ENCODE measurements at regions not wholly inside any gene's neighbourhood (a gene's known extent, or its start where the extent isn't known, plus 50 kb on each side); places are given as distances from the start of the nearest gene placed in this dataset.

DNA sequence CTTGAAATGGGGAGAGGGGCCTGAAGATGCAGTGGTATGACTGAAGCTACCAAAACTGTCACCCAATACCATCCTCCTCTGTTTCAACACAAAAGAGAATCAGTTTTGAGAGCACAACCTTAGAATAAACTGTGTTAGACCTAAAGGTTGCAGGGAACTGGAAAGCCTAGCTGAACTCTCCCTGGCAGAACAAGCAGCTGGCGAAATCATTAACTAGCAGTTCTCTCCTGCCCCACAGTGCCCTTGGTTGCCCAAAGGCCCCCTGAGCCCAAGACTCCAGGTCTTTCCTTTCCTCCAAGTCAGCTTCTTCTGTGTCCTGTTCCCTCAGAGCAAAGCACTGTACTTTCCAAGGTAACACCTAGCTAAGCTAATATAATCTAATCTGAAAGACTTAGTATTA is 135.4 kb upstream of the SLC30A5 start:
- DNase-seq, result no peak

DNA sequence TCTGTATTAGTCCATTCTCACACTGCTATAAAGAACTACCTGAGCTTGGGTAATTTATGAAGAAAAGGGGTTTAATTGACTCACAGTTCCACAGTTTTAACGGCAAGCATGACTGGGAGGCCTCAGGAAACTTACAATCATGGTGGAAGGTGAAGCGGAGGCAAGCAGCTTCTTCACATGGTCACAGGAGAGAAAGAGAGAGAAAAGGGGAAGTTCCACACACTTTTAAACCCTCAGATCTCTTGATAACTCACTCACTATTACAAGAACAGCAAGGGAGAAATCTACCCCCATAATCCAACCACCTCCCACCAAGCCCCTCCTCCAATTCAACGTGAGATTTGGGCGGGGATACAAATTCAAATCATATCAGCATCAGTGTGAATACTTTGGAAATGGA is 133.4 kb upstream of the SLC30A5 start:
- peak; percentile 75 for DNase-seq

DNA sequence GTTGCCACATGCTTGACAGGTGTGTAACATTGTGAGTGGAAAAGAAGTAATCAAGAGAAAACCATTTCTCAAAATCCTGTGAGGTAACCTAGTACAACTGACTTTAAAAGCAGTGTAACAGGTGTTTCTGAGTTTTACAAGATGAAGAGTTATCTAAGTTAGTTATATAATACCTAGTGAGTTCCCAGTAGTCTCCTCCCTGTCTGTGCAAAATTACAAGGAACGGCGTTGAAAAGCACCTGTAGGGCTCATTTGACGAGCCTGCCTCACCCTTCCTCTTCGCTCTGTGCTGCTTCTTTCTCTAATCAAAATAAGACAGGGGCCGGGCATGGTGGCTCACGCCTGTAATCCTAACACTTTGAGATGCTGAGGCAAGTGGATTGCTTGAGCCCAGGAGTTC is 132.9 kb upstream of the SLC30A5 start:
- DNase-seq, result no peak

DNA sequence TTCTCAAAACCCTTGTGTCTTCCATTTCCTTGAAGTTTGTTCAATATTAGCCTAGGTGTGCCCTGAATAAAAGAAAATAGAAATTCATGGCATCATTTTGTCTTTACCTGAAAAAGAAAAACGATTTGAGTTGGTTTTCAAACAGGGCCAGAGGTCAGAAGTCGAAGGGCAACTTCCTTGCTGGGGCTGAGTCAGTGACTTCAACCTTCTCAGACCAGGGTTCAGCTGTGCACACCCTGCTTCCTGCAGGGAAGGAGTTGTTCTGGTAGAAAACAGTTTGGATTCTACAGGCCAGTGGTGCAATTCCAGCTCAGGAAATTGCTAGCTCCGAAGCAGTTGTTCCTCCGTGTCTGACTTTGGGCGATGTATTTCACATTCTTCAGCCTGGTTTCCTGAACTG is 132.1 kb upstream of the SLC30A5 start:
- no peak for DNase-seq

DNA sequence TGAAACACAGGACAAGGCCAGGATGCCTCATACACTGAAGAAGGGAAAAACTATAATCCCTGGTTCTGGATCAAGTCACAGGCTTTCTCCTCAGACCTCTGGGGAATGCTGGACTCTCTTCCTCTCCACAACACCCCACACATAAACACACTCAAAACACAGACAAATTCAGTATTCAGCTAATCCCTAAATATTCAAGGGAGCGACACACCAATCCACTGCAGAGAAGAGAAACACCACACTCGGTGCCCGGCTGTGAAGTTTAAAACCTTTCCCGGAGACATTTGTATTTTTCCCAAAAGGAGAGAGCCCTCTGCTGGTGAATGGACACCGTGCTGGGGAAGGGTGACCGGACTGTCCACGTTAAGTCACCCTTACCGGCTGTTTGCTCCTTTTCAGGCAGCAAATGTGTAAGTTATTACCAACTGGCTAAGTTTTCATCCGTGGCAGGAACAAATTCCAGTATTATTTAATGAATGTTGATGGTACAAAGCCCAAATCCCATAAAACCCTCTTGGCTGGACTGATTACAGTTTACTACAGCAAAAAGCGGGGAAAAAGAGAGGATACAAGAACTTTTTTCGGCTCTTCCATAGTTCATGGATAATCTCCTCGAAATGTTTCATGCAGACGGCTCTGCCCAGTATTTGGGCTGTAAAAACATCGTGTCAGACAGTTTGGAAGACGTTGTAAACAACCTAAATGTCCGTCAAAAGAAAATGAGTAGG is 130.9 kb upstream of the SLC30A5 start:
- DNase-seq, result peak; percentile 62

DNA sequence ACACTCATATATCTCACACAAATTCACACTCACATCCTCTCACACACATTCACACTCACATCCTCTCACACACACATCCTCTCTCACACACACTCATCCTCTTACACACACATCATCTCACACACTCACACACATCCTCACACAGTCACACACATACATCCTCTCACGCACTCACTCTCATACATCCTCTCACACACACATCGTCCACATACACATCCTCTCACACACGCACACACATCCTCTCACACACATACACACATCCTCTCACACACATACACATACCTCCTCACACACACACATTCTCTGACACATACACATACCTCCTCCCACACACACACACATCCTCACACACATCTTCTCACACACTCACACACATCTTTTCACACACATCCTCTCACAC is 129.1 kb upstream of the SLC30A5 start:
- no peak for DNase-seq

DNA sequence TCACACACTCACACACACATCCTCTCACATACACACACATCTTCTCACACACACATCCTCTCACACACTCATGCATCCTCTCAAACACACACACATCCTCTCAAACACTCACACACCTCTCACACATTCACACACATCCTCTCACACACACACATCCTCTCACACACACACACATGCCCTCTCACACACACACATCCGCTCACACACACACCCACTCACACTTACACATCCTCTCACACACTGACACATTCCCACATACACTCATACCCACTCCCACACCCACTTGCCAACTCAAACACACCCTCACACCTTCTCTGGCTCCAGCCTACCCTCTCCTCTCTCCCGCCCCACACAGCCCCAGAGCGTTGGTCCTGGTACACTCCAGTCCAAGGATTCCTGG is 127.9 kb upstream of the SLC30A5 start:
- no peak for DNase-seq

DNA sequence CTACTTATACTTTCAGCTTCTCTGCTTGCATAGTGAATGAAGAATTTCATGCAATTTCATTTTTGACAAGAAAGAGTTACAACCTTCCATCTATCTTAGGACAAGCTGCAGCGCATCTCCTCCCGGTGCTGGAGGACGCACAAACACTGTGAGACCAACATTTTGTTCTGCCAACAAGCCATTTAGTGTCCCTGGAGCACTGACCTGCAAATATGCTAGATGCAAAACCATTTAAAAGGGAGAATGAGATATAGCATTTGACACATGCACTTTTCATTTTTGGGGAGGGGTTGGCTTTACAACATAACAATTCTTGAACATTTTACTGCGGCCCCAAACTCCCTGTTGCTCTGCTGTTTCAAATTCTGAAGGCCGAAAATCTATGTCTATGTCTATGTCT is 127.2 kb upstream of the SLC30A5 start:
- no peak for DNase-seq

DNA sequence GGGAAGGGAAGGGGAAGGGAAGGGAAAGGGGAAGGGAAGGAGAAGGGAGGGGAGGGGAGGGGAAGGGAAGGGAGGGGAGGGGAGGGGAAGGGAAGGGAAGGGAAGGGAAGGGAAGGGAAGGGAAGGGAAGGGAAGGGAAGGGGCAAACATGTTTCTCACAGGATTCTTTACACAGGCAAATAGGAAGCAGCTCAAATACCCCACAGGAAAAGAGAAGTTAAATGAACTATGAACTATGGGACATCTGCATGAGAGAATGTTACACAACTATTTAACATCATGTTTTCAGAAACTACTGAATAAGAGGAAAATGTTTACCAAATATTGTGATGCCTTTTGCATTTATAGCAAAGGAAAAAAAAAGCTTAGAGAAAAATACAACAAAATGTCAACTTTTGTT is 125.4 kb upstream of the SLC30A5 start:
- peak; percentile 33 for DNase-seq

DNA sequence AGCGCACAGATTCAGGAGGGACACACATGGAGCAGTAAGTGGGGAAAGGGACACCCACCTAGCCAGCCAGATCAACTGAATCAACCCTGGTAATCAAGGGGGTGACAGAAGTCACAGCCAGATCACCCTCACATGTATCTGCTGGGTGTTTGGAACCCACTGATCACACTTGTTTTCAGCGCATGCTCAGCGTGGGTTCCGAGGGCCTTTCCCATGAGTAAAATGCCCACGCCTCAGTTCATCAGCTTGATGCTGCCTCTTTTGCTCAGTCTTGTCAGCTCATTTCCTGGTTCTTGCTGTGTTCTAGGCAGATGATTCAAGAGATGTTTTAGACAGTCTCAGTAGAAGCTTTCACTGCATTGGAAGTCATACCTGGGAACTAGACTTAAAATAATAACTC is 123.2 kb upstream of the SLC30A5 start:
- no peak for DNase-seq

DNA sequence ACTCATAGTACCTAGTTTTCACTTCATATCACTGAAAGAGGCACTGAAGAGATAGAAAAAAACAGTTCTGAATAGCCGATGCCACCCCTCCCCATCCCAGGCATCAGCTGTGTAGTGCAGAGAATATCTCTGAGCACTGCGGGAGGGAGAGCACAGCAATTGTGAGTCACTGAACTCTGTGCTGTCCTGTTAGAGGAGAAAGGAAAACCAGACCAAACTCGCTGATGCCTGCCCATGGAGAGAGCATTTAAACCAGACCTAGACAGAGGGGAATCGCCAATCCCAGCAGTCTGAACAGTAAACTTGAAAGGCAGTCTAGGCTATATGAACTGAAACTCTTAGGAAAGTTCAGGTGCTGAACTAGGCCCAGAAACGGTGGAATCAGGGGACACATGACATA is 120.1 kb upstream of the SLC30A5 start:
- DNase-seq, result no peak

DNA sequence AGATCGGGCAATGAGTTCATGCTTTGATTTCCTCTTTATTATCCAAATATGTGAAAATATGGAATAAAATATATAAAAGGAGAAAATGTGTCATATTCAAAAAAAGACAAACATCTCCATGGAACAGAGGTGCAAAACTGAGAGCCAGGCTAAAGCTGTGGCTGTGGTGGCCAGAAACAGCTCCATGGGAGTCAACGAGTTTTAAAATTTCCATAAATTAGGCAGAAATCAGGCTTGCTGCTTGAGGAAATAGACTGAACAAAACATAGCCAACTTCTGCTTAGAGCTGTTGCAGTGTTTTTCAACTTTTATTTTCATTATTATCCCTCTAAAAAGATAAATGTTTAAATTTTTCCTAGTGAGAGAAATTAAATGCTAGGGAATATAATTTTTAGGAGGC is 110.8 kb upstream of the SLC30A5 start:
- DNase-seq, result no peak

DNA sequence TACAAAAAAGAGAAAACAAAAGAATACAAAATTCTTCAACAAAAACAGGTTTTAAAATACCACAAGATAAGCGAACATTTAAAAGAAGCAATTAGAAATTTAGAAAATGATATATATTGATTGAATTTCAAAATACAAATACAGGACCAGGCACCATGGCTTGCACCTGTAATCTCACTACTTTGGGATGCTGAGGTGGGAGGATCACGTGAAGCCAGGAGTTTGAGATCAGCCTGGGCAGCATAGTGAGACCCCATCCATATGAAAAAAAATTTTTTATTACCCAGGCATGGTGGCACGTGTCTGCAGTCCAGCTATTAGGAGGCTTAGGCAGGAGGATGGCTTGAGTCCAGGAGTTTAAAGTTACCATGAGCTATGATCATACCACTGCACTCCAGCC is 109.9 kb upstream of the SLC30A5 start:
- no peak for DNase-seq

DNA sequence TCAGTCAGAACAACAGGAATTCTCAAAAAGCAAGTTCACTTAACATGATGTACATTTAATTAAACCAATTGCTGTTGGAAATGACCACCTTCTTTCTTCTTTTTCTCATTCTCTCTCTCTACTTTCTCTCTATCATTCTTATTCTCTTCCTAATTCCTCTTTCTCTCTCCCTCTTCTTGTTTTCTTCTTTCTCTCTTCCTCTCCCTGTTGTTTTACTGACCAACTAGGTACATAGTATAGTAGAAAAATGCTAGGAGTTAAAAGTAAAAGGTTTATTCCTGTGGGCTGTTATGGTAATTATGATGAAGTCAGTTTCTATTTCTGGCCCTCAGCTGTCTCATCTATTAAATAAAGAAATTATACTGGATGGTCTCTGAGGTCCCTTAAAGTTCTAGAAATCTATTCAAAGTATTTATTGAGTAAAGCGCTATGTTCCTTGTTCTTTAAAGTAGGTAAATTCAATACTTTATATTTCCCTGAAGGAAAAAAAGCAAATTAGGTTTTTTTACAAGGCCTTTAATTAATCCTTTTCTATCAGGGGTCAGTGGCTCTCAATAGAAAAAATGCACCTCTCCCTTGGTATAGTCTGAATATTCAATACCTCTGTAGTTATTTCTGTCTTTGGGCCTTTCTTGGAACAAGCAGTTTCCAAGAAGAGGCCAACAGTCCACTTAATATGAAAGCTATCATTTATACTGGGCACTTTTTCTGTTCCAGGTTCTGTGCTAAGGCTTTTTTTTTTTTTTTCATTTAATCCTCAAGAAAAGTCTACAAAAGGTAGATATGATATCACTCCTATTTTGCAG is 102.3 kb upstream of the SLC30A5 start:
- no peak for DNase-seq

DNA sequence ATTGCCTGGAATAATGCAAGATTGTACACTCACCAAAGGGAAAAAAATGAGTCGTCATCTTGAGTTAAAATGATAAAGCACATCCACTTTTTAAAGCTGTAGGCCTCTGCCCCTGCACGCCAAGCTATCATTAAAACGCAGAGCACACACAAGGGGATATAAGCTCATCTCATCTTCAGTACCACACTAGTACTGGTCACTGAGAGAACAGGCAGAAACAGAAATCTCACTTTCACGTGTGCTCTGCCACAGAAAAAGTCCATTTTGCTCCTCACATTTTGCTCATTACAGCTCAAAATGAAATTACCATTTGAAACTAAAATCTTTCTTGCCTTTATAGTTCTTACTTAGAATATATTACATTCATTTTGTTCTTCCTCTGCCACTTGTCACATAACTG is 99.2 kb upstream of the SLC30A5 start:
- DNase-seq, result peak; percentile 6

DNA sequence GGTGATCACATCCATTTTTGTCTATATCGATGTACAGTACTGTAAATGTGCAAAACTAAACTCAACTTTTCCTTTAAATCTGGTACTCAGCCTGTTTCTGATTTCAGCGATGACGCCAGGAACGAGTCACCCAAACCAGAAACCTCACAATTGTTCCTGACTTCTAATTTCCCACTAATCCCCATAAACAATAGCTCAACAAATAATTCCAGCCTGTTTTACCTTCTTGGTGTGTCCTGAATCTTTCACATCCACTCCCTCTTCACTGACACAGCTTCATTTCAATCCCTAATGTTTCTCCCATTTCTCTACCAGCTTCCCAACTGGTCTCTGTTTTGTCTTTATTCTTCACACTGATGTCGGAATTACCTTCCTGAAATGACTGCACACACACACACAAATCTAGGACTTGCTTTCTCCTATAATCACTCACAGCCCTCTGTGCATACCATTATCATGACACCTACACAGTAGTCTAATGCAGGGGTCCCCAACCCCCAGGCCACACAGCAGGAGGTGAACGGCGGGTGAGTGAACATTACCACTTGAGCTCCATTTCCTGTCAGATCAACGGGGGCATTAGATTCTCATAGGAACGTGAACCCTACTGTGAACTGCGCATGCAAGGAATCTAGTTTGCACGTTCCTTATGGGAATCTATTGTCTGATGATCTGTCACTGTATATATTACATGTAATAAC is 97.8 kb upstream of the SLC30A5 start:
- no peak for DNase-seq

DNA sequence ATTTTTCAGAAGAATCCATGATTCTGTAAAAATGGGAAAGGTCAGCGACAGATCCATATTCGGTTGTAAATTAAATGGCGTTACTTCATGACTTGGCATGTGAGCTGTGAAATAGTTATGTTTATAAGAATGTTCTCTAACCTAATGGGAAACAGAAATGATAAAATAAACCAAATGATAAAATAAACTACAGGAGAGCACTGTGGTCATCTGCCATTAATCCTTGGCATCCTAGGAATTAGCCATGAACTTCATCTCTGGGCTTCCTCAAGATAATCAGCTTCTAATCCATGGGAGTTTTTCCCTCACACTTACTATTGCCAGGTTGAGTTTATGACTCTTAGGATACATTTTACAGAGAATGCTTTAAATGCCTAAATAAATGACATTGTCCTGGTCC is 94.6 kb upstream of the SLC30A5 start:
- no peak for DNase-seq

DNA sequence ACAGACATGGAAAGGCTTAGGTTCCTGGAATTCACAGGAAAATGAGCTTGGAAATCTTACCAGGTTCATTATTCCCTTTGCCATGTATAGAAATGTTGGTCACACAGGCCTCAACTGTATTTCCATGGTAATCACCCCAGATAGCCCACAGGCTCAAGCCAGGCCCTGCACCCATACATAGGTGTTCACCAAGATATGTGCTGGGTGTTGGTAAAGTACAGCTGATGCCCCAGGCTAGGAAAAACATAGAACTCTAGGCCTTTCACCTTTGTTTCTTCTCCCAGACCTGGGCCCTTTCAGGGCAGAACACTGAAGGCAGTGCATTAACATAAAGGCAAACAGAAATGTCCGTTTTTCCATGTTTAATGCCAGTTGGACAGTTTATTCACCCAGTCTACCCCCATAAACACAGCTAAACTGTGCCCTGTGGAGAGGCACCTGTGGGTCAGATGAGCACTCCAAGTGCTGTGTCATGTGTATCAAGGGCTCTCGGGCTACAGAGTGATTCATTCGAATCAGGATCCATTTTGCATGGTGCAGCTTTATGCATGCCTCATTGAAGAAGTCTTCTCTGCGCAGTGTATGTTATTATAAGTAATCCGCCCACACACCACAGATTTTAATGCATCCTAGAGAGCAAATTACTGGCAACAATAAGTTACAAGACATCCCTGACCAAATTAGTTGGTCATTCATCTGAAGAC is 93.4 kb upstream of the SLC30A5 start:
- DNase-seq, result no peak

DNA sequence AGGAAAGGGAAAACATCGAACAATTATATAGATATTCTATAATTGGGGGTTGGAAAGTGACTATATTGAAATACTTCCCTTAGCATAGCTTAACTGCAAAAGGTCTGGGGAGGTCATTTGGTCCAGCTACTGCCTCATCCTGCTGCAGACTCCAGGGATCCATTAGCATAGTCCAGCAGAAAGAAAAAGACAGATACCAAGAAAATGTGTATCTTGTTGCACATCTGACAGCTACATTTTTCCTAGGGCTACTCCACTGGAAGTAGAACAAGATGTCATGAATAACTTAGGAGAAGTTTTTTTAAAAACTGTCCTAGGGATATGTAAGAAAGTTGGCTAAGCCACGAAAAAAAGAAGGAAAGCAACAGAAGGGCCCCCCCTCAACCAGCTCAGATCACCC is 92.9 kb upstream of the SLC30A5 start:
- no peak for DNase-seq

DNA sequence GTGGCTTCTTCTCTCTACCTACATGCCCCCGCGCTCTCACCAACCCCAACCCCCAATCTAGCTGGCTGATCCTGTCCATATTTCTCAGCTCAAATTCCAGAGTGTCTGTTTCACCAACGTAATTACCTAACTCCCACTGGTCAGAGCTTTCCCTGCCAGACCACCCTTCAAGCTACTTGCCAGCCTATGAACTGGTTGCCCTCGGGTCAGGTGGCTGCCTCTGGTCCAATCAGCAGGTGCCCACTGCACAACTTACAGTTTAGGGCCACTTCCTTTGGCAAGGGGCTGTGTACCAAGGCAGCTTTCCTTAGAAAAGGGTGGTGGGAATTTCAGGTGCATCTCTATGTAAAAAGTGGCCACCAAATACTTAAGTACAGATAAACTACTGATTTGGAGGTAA is 92.2 kb upstream of the SLC30A5 start:
- DNase-seq, result no peak

DNA sequence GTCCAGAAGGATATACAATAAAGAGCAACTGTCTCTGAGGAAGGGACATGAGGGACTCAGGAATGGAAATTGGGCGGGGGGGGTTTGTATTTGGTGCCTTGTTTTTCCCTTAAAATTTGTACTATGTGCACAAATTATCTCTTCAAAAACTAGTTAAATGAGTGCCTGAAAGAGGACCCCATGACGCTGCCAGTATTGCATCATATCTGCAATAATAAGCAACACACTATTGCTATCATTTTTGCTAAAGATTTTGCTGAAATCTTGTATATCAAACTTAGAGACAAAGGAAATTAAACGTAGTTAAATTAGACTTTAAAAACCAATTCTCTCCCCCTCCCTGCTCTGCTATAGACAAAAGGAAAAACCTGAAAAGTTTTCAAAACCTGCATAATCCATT is 89.7 kb upstream of the SLC30A5 start:
- no peak for DNase-seq

DNA sequence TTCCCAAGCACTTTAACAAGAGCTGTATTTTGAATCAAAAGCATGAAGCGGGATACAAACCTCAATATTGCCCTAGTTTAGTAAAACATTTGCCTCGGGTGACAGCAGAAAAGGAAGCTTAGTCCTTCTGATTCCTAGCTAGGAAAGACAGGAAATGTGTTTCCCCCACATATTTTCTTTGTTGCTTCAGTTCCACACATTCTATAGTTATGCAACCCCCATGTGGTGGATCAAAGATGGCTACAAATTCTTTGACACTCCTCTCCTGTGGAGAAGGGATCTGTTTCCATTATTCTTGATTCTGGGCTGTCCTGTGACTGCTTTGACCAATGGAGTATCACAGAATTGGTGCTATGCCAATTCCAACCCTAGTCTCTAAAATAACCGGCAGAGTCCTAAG is 89.1 kb upstream of the SLC30A5 start:
- DNase-seq, result no peak

DNA sequence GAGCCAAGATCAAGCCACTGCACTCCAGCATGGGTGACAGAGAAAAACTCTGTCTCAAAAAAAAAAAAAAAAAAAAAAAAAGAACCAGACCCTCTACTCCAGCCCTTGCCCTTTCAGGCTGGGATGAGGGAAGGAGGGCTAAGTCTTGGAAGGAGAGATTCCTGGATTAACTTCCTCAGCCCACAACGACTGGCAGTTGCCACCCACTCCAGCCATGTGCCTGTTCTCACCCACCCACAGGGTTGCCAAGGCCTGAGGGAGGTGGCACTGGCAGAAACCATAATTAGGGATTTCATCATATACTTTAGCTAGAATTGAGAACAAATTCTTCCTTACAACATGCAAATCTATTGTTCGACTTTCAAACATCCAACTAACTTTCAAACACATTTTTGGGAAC is 87.8 kb upstream of the SLC30A5 start:
- DNase-seq, result no peak

DNA sequence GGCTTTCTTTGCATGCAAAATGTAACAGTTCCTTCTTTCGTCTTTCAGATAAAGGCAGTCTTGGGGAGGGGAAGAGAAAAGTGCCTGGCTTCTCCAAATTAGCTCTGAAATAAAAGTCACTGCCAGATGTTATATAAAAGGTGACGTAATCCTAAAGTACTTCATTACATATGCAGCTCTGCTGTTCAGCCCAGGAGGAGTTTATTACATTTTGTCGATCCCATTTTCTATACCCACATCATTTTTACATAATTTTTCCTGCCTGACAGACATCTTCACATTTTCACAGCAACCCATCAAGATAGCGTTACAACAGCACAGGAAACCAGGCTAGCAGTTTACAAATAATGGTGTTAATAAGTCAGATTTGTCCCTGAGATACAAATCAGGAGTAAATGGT is 86.7 kb upstream of the SLC30A5 start:
- peak; percentile 34 for DNase-seq
